ENCODE measurements at regions not wholly inside any gene's neighbourhood (a gene's known extent, or its start where the extent isn't known, plus 50 kb on each side); places are given as distances from the start of the nearest gene placed in this dataset.

DNA sequence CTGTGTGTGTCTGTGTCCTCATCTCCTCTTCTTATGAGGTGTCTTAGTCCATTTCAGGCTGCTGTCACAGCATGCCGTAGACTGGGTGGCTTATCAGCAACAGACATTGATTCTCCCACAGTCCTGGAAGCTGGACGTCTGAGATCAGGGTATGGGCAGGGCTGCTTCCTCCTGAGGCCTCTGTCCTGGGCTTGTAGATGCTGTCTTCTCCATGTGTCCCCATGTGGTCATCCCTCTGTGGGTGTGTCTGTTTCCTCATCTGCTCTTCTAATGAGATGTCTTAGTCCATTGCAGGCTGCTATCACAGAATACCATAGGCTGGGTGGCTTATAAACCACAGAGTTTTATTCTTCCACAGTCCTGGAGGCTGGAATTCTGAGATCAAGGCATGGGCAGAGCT lies 205.0 kb upstream of the USP9Y start:
- TF ChIP-seq, protein P1, sequence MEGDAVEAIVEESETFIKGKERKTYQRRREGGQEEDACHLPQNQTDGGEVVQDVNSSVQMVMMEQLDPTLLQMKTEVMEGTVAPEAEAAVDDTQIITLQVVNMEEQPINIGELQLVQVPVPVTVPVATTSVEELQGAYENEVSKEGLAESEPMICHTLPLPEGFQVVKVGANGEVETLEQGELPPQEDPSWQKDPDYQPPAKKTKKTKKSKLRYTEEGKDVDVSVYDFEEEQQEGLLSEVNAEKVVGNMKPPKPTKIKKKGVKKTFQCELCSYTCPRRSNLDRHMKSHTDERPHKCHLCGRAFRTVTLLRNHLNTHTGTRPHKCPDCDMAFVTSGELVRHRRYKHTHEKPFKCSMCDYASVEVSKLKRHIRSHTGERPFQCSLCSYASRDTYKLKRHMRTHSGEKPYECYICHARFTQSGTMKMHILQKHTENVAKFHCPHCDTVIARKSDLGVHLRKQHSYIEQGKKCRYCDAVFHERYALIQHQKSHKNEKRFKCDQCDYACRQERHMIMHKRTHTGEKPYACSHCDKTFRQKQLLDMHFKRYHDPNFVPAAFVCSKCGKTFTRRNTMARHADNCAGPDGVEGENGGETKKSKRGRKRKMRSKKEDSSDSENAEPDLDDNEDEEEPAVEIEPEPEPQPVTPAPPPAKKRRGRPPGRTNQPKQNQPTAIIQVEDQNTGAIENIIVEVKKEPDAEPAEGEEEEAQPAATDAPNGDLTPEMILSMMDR (IDR thresholded peaks at IDR 0.05), result no peak
- TF ChIP-seq POLR2A (IDR thresholded peaks at IDR 0.05) (no peak), EP300 (IDR thresholded peaks at IDR 0.05) (no peak)
